ENCODE measurements at regions not wholly inside any gene's neighbourhood (a gene's known extent, or its start where the extent isn't known, plus 50 kb on each side); places are given as distances from the start of the nearest gene placed in this dataset.
"Not testable (repeated sequence)": the region's sequence is repeated elsewhere in the genome, so short reads cannot be mapped to it uniquely, and the experiment has no call there.

DNA sequence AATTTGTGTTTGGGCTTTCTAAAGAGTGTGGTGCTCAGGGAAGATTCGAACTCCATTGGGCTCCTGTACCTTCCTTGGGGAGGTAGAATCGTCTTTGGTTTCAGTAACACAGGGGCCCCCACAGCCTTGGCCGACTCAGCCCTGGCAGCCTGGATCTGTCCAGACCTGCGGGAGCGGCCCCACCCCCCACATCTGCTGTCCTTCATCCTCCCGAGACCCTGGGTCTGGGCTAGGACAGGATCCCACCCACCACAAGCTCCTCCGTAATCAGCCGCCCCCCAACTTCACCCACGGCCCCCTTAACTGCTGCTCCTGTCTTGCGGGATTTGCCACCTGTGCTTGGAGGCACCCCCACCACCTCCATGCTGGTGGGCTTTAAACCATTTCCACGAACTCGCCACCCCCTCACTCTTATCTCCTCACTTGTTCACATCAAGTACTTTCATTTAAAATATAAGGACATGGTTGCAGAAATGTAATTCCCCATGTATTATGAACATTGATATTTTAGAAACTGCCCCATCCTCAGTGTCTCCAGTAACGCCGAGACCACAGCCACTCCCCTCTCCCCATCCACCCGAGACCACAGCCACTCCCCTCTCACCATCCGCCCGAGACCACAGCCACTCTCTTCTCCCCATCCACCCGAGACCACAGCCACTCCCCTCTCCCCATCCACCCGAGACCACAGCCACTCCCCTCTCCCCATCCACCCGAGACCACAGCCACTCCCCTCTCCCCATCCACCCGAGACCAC lies 84.7 kb upstream of the SFSWAP start:
- not testable (repeated sequence) for TF ChIP-seq POLR2A (IDR thresholded peaks at IDR 0.05; ENCODE audit: low read length); GATA1 (IDR thresholded peaks at IDR 0.05; ENCODE audit: low read depth, low read length)
